GM18861 (cell line): ENCODE measurements at regions not wholly inside any gene's neighbourhood (a gene's known extent, or its start where the extent isn't known, plus 50 kb on each side); places are given as distances from the start of the nearest gene placed in this dataset.

Experiments
- ATAC-seq: cut with Tn5 transposase; IDR thresholded peaks from one replicate; pipeline ENCODE4 v1.9.1; 2021; ENCODE audit not compliant: unreplicated experiment

DNA sequence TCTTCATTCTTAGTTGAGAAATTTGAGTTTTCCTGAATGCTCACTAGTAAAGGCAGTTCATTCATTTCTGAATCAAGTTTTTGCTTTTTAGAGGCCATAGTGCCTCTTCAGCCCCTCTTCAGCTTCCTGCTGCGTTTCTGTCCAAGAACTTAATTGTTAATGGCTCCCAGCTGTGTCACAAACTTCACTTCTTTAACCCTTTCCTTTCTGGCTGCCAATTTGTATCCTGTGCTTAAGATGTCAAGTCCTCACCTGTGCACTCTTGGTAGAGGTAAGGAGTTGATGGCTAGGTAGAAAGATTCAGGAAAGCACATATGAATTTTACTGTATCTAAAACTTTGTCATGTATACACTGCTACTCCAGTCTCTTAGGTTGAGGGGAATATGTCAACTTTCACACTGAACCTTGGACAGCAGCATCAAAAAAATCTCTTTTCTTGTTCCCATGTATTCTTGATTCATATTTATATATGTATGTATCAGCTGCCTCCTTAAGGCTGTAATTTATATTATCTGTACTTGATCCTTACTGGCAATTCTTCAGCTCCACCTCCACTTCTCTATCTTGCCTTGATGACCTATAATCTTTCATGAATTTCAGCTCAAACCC lies 612.8 kb downstream of the LMO4 start:
- no peak for ATAC-seq

DNA sequence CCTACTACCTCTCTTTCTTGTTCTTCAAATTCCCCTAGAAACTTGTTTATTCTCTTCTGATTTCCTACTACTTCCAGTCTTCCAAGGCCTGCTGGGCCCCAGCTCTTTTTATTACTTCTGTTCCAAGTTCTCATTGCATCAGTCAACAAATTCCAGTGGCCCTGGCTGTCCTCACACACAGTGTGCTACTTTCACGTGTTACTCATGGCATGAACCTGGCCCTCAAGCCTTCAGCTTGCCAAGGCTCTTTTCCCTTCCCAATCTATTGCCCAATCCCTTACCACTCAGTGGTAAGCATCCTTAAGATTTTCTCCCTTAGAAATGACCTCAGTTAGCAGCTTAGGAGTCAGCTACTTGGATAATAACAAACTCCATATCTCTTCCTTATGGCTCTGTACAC lies 613.5 kb downstream of the LMO4 start:
- no peak for ATAC-seq

DNA sequence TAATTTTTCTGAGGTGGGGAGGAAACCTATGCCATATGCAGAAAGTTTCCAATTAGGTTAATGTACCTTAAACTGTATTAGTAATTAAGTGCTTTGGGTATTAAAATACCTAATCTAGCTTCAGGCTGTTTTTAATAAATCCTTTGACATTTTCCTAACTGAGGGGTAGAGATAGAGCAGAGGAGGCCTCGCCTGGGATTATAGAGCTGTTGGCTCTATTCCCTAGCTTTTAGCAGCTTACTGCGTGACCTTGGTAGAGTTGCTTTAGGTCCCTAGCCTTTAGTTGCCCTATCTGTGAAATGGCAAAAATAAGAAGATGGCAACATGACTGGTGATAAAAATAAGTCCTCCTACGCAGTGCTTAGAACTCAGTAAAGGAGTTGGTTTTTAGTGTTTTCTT lies 621.0 kb downstream of the LMO4 start:
- ATAC-seq, result no peak

DNA sequence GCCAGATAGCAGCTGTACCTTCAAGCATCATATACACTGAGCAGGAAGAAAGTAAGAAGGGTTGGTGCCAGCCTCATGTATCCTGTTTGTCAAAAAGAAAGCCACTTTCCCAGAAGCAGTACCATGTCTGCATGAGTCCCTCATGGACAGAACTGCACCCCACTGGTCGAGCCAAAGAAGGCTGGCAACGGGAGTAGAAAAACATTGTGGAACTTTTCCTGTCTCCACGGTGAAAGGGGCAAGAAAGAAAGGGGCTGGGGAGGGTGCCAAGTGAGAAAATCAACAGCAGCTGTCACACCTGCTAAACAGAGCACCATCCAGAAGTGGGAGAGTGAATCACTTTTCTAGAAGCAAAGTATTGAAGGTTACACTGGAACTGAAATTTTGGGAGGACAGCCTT lies 621.7 kb downstream of the LMO4 start:
- ATAC-seq, result no peak

DNA sequence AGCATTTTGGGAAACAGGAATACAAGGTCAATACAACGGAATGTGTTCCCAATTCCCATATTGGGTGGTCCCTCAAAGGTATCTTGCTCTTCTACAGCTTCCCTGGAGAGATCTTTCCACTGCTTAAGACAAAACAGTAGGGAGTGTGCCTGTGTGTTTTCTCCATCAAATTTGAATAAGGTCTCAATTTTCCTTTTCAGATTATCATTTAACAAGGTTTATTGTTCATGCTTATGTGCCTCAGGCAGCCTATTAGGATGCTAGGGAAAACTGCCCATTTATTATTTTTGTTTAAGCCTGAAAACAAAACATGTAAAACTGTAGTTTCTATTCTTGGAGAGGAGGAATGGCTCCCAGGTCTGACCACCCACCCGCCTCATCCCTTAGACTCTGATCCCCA lies 622.7 kb downstream of the LMO4 start:
- no peak for ATAC-seq

DNA sequence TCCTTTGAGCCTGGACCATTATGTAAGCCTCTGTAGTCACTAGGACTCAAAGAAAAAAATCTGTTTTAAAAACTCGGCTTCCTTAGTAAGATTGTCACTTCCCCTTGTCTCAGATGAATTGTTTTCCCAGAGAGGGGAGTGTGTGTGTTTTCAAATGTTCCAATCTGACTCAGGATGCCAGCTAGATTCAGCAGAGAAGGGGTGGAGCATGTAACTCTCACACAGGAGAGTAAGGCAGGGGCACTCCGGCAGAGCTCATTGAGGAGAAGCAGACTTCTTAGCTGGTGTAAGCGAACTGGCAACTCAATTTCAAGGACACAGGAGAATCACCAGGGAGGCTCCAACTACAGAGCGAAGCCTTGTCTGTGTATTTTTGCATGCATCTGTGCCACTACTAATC lies 623.2 kb downstream of the LMO4 start:
- ATAC-seq, result no peak

DNA sequence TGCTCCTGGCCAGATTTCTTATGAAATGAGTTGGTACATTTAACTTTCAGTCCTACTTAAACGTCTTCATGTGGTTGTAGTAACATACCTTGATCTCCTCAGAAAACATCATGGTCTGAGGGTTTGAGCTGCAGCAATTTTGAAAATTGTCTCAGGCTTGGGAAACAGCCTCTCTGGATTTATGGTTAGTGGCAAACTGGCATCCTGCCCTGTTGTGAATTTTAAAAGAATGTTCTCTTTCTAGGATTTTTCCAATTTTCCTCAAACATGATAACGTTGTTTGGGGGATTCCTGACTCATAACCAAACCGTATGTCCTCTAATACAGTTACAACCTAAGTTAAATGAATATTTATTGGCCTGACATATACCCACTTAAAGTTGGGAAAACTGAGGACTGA lies 624.4 kb downstream of the LMO4 start:
- ATAC-seq, result no peak

DNA sequence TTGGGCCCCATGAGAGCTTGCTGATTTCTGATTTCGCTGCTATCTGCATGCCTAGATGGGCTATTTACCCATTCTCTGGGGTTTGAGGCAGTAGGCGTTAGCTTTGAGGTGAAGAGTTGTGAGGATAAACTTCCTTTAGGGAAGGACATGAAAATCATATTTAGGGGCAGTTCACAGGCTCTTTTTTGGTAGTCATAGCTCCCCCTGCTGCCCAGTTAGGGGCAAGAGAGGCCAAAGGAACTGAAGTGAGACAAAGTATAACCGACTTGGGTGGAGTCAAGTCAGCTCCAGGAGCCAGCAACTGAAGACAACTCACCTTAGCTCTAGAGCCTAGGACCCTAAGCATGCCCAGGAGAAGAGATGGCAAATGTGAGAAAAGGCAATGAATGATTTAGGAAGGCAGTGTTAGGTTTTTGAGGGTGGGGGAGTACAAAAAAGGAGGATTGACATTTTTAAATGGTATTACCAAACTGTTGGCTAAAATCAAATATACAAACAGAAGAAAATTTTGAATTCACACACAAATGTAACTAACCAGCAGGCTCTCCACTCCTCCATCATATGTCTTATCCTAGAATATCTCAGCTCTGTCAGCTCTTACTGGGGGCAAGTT lies 625.2 kb downstream of the LMO4 start:
- peak; percentile 64 for ATAC-seq

DNA sequence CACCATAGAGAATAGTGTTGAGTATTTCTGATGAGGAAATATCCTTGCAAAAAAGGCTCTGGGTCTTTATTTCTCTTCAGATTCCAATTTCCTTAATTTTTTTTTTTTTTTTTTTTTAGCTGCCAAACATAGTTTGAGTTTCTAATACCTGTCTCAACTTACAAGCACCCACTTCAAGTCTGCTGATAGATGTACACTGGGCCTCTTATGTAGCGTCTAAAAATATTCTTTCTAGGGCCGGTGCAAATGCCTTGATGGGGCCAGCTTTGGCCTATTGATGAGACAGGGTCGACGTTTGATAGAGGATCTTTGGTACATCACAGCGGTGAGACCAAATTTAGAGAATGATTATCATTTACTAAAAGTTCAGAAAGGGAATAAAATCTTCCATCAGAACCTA lies 626.4 kb downstream of the LMO4 start:
- no peak for ATAC-seq

DNA sequence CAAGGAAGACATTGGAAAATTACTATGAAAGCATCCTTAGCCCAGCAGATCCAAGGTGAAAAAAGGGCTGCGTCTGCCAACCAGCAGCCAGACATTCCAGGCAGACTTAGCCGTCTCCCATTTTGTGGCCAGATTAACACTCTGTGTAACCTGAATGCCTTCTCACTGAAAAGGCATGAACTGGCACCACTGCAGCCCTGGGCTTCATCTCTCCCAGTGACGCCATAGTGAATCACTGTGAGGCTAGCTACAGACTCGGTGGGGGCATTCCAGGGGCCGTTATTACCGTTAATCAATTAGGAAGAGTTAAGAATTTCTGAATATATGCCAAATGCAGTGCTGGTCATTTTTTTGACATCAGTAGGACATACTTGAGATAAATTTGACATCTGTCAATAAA lies 627.4 kb downstream of the LMO4 start:
- no peak for ATAC-seq

DNA sequence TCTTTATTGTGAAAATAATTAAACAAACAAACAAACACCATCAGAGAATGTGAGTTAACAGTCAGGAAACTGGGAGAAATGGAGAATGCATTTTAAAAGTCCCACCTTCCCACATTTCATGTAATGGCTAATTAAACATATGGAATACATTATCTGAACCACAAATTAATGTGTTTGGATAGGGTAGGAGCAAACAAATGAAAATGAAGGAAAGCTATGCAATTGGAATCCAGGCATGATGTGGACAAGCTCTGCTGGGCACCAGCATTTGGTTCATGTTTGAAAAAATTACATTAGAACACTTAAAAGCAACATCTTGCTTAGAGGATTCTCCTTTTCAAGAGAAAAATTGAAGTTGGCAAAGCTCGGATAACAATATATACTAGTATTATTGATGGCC lies 628.1 kb downstream of the LMO4 start:
- no peak for ATAC-seq

DNA sequence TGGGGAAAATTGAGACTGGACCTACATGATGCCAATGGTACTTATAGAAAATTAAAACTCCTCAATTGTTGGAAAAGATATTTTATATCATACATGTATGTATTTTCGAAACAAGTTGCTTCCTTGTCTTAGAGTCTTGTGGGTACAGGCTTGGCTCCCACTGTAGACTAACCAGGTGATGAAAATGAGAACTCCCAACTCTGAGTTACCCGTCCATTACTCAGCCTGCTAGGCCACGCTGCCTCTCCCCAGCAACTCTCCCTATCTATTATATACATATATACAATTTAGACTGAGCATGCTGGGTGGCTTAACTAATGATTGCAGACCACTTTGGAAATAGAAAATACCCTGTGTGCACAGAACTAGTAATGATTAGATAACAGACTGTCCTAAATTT lies 628.7 kb downstream of the LMO4 start:
- ATAC-seq, result no peak

DNA sequence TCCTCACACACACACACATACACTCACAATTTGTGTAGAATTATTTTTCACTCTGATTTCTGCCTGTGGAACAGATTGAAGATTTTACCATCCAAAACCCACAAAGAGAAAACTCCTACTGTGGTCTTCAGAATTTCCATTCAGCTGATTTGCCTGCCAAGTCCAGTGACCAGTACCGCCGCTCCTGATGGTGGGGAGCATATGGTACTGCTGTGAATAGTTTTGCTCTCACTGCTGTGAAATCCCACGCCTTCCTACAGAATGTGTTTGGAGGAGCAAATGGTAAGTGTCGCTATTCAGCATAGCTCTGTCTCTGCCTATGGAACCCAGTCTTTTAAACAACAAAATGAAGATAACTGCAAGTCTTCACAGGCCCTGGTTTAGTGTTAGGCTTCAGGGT lies 629.5 kb downstream of the LMO4 start:
- ATAC-seq, result no peak

DNA sequence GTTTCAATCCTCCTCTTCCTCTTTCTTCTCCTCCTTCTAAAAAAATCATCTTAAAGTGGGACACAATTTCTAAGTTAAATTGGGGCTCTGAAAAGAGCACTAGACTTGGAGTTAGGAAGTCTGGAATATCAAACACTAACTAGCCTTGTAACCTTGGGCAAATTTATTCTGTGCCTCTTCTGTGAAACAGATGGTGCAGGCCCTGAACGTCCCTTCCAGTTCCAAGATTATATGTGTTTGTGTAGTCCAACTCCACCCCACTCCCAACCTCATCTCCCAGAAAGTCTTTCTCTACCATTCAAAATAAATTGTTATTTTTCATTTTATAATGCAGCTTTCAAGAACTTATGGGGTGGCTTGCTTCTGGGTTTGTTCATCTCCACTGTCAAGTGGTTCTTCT lies 630.0 kb downstream of the LMO4 start:
- ATAC-seq, result no peak

DNA sequence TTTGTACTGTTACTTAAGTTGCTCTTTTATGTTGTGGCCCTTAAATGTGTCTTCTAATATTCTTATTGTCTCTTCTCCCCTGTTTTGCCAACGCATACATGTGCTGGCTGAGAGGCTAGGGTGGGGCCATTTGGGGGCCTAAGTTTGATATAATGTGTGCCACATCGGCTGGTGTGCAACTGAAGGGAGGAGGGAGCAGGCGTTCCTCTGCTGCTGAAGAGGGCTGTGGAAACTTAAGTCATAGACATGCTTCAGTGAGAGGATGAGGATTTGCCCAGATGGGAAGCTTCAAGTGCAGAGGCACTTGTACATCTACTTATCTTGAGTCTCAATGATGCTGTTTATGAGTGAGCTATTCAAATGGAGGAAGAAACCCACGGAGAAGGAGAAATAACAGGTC lies 630.6 kb downstream of the LMO4 start:
- ATAC-seq, result no peak

DNA sequence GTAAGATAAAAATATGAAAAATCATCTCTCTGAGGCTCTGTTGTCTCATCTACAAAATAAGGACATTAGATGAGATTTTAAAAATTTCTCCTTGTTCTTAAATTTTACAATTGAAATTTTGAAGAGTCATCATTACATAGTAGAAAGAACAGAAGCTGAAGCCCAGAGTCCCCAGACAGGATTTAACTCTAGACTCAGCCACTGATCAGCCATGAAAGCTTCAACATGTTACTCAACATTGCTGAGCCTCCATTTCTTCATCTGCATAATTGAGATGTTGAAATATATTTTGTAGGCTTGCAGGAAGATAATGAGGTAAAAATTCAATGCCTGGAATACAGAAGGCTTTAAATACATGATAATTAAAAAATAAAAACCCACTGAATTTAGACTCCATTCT lies 633.3 kb downstream of the LMO4 start:
- ATAC-seq, result no peak

DNA sequence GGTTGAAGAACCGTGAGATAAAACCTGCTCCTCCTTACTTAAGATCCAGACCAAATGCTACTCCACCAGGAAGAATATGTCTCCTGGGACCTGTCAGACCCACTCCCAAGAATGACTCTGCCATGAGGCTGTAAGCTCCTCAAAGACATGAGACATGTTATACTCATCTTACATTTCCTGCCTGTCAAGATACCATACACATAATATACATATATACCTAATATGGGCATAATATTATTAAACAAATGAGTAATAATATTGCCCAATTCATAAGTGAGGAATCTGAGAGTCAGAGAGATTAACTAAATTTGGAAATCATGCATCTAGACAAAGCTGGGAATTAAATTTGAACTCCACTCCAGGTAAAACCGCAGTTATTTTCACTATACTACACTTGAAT lies 634.9 kb downstream of the LMO4 start:
- no peak for ATAC-seq

DNA sequence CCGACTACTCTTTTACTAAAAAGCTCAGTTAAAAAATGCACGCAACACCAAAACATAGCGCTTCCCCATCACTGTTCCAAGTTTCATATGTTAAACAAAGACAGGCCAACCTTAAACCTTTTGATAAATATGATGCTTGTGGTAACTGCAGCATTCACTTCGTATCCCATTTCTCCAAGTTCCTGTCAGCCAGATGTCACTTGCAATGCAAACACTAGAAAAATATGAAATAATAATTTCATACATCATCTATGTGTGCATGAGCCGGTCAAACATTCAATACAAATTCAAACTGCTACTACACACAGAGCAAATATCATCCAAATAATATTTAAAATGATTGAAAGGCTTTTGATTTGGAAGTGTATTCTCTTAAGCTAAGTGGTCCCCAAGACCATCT lies 636.5 kb downstream of the LMO4 start:
- no peak for ATAC-seq

DNA sequence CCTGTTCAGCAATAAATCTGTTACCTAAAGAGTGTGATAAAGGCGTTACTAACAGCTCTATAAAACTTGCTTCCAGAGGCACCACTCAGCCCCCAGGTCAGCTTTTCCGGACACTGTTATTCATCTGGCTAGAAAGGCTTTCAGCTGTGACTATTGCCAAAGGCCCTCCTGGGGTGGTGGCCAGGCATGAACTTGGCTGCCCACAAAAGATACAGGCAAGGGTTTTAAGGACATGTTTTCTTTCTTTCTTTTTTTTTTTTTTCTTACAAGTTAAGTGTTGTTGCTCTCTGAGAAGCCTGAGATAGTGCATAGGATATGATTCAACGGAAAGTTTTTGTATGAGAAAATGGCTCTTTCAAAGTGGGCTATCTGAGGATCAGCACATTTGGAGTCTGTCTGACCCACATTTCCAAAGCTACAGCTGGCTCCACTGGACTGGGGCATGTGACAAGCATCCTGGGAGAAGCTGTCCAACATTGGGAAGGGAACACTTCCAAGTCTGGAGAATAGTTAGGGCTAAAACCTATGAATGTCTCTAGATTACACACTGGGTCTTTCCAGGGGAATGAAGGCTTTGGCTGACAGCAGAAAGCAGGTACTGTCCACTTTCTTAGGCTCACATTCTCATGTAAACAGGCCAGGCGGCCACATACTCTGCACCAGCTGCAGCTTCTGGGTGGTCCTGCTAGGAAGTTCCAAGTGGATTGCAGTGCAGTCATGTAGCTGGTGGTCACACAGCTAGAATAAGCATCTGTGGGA lies 639.7 kb downstream of the LMO4 start:
- no peak for ATAC-seq

DNA sequence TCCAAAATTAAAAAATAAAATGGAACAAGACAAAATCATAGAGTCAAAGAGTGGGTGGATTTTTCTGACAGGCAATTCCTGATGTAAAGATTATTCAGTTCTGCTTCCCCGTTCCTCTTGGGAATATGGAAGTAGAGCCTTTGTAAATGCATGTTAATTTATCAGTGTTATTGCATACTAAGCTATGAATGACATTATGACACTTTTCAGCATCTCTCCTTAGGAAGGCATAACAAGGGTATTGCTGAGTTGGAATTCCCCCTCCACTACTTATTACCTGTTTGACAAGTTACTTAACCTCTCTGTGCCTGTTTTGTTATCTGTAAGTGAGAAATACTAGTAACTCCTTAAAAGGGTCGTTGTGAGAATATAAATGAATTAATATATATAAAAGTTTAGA lies 640.4 kb downstream of the LMO4 start:
- no peak for ATAC-seq

DNA sequence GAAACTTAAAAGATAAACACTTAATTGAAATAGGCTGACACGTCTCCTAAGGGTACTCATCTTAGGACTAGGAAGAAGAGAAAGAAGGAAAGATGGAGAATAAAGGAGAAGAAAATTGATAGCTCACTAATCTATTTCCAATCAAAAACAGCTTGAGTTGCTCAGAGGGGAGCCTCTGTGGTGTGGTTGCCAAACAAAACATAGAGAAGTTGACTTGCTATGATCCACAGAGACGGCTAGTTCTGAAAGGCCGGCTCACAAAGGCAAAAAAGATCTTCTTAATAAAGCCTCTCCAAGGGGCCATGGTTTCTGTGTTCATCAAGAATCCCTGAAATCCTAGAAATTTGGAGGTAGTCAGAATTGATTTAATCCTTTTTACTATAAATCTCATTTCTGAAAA lies 644.1 kb downstream of the LMO4 start:
- ATAC-seq, result no peak

DNA sequence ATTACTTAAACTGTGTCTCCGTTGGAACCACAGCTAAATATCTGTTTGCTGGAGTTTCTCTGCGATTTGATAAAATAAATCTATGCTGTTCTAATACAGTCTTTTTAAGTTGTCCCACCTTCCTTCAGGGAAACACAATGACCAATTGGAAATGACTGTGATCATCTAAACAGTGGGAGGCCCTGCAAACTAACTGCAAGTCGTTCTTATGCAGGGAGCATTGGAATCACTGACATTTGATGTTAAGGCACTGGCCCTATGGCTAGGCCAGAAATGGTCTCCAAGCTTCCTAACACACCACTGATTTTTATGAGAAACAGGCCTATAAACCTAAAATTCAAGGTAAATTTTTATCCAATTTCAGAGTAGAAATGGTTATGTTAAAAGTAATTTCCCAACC lies 645.2 kb downstream of the LMO4 start:
- no peak for ATAC-seq

DNA sequence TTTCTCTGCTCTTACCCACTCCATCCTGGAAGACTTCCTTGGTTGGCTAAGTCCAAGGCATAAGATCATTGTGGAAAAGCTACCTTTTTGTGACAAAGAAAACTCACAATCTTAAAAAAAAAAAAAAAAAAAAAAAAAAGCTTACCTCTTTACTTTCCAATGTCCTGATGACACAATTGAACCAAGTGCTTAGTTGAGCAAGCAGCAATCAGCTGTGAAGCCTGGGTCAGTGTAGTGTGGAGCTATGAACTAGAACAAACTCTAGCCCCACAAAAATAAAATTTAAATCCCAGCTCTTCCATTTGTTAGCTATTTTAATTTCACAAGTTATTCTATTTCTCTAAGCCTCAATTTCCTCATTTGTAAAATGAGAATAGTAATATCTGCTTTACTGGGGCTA lies 647.6 kb downstream of the LMO4 start:
- ATAC-seq, result no peak
